Liver (tissue), 3 donors: ENCODE measurements at regions not wholly inside any gene's neighbourhood (a gene's known extent, or its start where the extent isn't known, plus 50 kb on each side); places are given as distances from the start of the nearest gene placed in this dataset.

ENCODE experiments used
- ATF3 ChIP-seq: IDR thresholded peaks from 2 replicates; pipeline ENCODE4 v1.6.1; 2016; ENCODE audit warnings: antibody characterized with exemption
- CTCF ChIP-seq: fragments of 150-350 bp; IDR thresholded peaks from 2 replicates; pipeline ENCODE4 v1.5.1; 2017; ENCODE audit warnings: improper control_type of control experiment, low read depth, low read length; ENCODE audit not compliant: missing input control
- EGR1 ChIP-seq, 2 donors: IDR thresholded peaks; 2 replicates each; pipeline ENCODE4 v1.6.1; 2016 to 2018; ENCODE audit warnings: antibody characterized with exemption in 2 of 2, low read depth in 2 of 2
- FOXA1 ChIP-seq: IDR thresholded peaks from 2 replicates; pipeline ENCODE4 v1.6.1; 2016; ENCODE audit warnings: antibody characterized with exemption
- HNF4A ChIP-seq, 2 donors: conservative IDR thresholded peaks; 2 replicates each; pipeline ENCODE4 v1.6.1; 2016; ENCODE audit warnings: antibody characterized with exemption in 2 of 2, mild to moderate bottlenecking in 2 of 2
- HNF4G ChIP-seq: IDR thresholded peaks from 2 replicates; pipeline ENCODE4 v1.6.1; 2016; ENCODE audit warnings: antibody characterized with exemption
- JUND ChIP-seq, 2 donors: IDR thresholded peaks; 2 replicates each; pipeline ENCODE4 v1.6.1; 2016; ENCODE audit warnings: antibody characterized with exemption in 2 of 2
- RAD21 ChIP-seq, 2 donors: IDR thresholded peaks; 2 replicates each; pipeline ENCODE4 v1.6.1; 2016; ENCODE audit warnings: antibody characterized with exemption in 2 of 2, mild to moderate bottlenecking in 2 of 2
- REST ChIP-seq: IDR thresholded peaks from 2 replicates; pipeline ENCODE4 v1.6.1; 2016; ENCODE audit warnings: antibody characterized with exemption, mild to moderate bottlenecking
- RXRA ChIP-seq, 2 donors: IDR thresholded peaks; 2 replicates each; pipeline ENCODE4 v1.6.1; 2017 to 2018; ENCODE audit warnings: antibody characterized with exemption in 2 of 2, mild to moderate bottlenecking in 1 of 2
- TAF1 ChIP-seq: conservative IDR thresholded peaks from 2 replicates; pipeline ENCODE4 v1.6.1; 2016; ENCODE audit warnings: antibody characterized with exemption, mild to moderate bottlenecking
- YY1 ChIP-seq: IDR thresholded peaks from 2 replicates; pipeline ENCODE4 v1.6.1; 2016; ENCODE audit warnings: antibody characterized with exemption, mild to moderate bottlenecking
- TF ChIP-seq, protein P1 (sequence below): IDR thresholded peaks from 2 replicates; pipeline ENCODE4 v1.6.1; 2016; ENCODE audit warnings: antibody characterized with exemption
- TF ChIP-seq, protein P2 (sequence below): IDR thresholded peaks from 2 replicates; pipeline ENCODE4 v1.6.1; 2016; ENCODE audit warnings: antibody characterized with exemption
- donor health status: healthy.
- donor health status: healthy.

GRCh38 chr1:25023826-25024225 lies 93.8 kb upstream of the RUNX3 start:
- TF ChIP-seq CTCF (no peak), RAD21 (IDR thresholded peaks at IDR 0.05) (no peak), TAF1 (no peak), FOXA1 (no peak), EGR1 (IDR thresholded peaks at IDR 0.05; ENCODE audit: low read depth in 2 of 2) (no peak), REST (no peak), YY1 (no peak), ATF3 (no peak), RXRA (IDR thresholded peaks at IDR 0.05) (no peak), JUND (IDR thresholded peaks at IDR 0.05) (no peak), HNF4A (conservative IDR thresholded peaks at IDR 0.05) (no peak), HNF4G (no peak)
- TF ChIP-seq, protein P1, sequence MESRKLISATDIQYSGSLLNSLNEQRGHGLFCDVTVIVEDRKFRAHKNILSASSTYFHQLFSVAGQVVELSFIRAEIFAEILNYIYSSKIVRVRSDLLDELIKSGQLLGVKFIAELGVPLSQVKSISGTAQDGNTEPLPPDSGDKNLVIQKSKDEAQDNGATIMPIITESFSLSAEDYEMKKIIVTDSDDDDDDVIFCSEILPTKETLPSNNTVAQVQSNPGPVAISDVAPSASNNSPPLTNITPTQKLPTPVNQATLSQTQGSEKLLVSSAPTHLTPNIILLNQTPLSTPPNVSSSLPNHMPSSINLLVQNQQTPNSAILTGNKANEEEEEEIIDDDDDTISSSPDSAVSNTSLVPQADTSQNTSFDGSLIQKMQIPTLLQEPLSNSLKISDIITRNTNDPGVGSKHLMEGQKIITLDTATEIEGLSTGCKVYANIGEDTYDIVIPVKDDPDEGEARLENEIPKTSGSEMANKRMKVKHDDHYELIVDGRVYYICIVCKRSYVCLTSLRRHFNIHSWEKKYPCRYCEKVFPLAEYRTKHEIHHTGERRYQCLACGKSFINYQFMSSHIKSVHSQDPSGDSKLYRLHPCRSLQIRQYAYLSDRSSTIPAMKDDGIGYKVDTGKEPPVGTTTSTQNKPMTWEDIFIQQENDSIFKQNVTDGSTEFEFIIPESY: no peak
- TF ChIP-seq, protein P2, sequence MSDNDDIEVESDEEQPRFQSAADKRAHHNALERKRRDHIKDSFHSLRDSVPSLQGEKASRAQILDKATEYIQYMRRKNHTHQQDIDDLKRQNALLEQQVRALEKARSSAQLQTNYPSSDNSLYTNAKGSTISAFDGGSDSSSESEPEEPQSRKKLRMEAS: no peak
